Activated T-helper 17 cell treated with anti-CD3 and anti-CD28 coated beads, Interleukin-2, amount 50 U/mL, for 72 hours (primary cell): ENCODE measurements at regions not wholly inside any gene's neighbourhood (a gene's known extent, or its start where the extent isn't known, plus 50 kb on each side); places are given as distances from the start of the nearest gene placed in this dataset.
"Not testable (repeated sequence)": the region's sequence is repeated elsewhere in the genome, so short reads cannot be mapped to it uniquely, and the experiment has no call there.

Source experiments
- ATAC-seq: fragments of 150-1000 bp; cut with Tn5 transposase; replicated peaks from 2 replicates; pipeline ENCODE4 v1.10.0; 2021; ENCODE audit warnings: mild to moderate bottlenecking, moderate library complexity
- H3K27ac Mint-ChIP-seq: one replicate; pipeline ENCODE4 v1.8.0; 2022; ENCODE audit warnings: mixed read lengths
- H3K27me3 Mint-ChIP-seq: one replicate; pipeline ENCODE4 v1.8.0; 2022; ENCODE audit warnings: mixed read lengths
- H3K36me3 Mint-ChIP-seq: one replicate; pipeline ENCODE4 v1.8.0; 2022; ENCODE audit warnings: low read depth, mild to moderate bottlenecking, mixed read lengths
- H3K4me1 Mint-ChIP-seq: one replicate; pipeline ENCODE4 v1.8.0; 2022; ENCODE audit warnings: mixed read lengths
- H3K4me3 Mint-ChIP-seq: one replicate; pipeline ENCODE4 v1.8.0; 2022; ENCODE audit warnings: mild to moderate bottlenecking, mixed read lengths
- H3K9me3 Mint-ChIP-seq: one replicate; pipeline ENCODE4 v1.8.0; 2022; ENCODE audit warnings: mixed read lengths

GRCh38 chr14:76293221-76293620 is 82.7 kb upstream of the ESRRB start:
- no peaks in the 10 kb centered on the region for H3K4me1 Mint-ChIP-seq
- ATAC-seq, result no peak
- peaks cover 13% of the 10 kb centered on the region for H3K27me3 Mint-ChIP-seq
- H3K9me3 Mint-ChIP-seq, result no peaks in the 10 kb centered on the region
- H3K4me3 Mint-ChIP-seq, result no peak overlapping the region
- no peaks in the 10 kb centered on the region for H3K36me3 Mint-ChIP-seq
- no peak overlapping the region for H3K27ac Mint-ChIP-seq

- H3K9me3 Mint-ChIP-seq, result no peaks in the 10 kb centered on the region
- H3K4me3 Mint-ChIP-seq, result no peak overlapping the region
- H3K4me1 Mint-ChIP-seq, result no peaks in the 10 kb centered on the region
- peaks cover 19% of the 10 kb centered on the region for H3K27me3 Mint-ChIP-seq
- no peak overlapping the region for H3K27ac Mint-ChIP-seq
- H3K36me3 Mint-ChIP-seq, result no peaks in the 10 kb centered on the region
- no peak for ATAC-seq
Observed at GRCh38 chr14:76293923-76294322, 82.0 kb upstream of the ESRRB start.

- ATAC-seq, result no peak
- Mint-ChIP-seq H3K4me1 (no peaks in the 10 kb centered on the region), H3K27ac (no peak overlapping the region), H3K27me3 (peaks cover 20% of the 10 kb centered on the region), H3K36me3 (no peaks in the 10 kb centered on the region), H3K9me3 (no peaks in the 10 kb centered on the region), H3K4me3 (no peak overlapping the region)
Observed at GRCh38 chr14:76294876-76295275, 81.1 kb upstream of the ESRRB start.

GRCh38 chr14:76298896-76299295 is 77.0 kb upstream of the ESRRB start:
- H3K36me3 Mint-ChIP-seq, result no peaks in the 10 kb centered on the region
- ATAC-seq, result no peak
- H3K4me3 Mint-ChIP-seq, result no peak overlapping the region
- no peak overlapping the region for H3K27ac Mint-ChIP-seq
- no peaks in the 10 kb centered on the region for H3K4me1 Mint-ChIP-seq
- H3K27me3 Mint-ChIP-seq, result peaks cover 19% of the 10 kb centered on the region
- no peaks in the 10 kb centered on the region for H3K9me3 Mint-ChIP-seq

- H3K4me1 Mint-ChIP-seq, ATAC-seq, H3K9me3 Mint-ChIP-seq, H3K36me3 Mint-ChIP-seq, H3K4me3 Mint-ChIP-seq, H3K27ac Mint-ChIP-seq: not testable (repeated sequence)
- H3K27me3 Mint-ChIP-seq, result peaks cover 18% of the 10 kb centered on the region
Observed at GRCh38 chr14:76303188-76303587, 72.7 kb upstream of the ESRRB start.

- H3K4me1 Mint-ChIP-seq, result no peaks in the 10 kb centered on the region
- ATAC-seq, result no peak
- H3K27ac Mint-ChIP-seq, result no peak overlapping the region
Observed at GRCh38 chr14:76304536-76305267, 71.2 kb upstream of the ESRRB start.

GRCh38 chr14:76305268-76305826 is 70.6 kb upstream of the ESRRB start:
- Mint-ChIP-seq H3K27me3 (peaks cover 24% of the 10 kb centered on the region), H3K36me3 (no peaks in the 10 kb centered on the region), H3K4me1 (no peaks in the 10 kb centered on the region), H3K9me3 (no peaks in the 10 kb centered on the region), H3K27ac (no peak overlapping the region), H3K4me3 (no peak overlapping the region)
- ATAC-seq, result no peak

More at GRCh38 chr14:76304536-76305267, 71.2 kb upstream of the ESRRB start:
- H3K4me3 Mint-ChIP-seq, result no peak overlapping the region
- H3K36me3 Mint-ChIP-seq, result no peaks in the 10 kb centered on the region
- peaks cover 20% of the 10 kb centered on the region for H3K27me3 Mint-ChIP-seq
- no peaks in the 10 kb centered on the region for H3K9me3 Mint-ChIP-seq

GRCh38 chr14:76306131-76306530 is 69.8 kb upstream of the ESRRB start:
- Mint-ChIP-seq H3K4me1 (no peaks in the 10 kb centered on the region), H3K9me3 (no peaks in the 10 kb centered on the region), H3K36me3 (no peaks in the 10 kb centered on the region), H3K27me3 (peaks cover 31% of the 10 kb centered on the region), H3K4me3 (no peak overlapping the region), H3K27ac (no peak overlapping the region)
- no peak for ATAC-seq

GRCh38 chr14:76307786-76308780 is 67.9 kb upstream of the ESRRB start:
- Mint-ChIP-seq H3K9me3 (no peaks in the 10 kb centered on the region), H3K4me1 (no peaks in the 10 kb centered on the region), H3K27ac (no peak overlapping the region), H3K27me3 (peaks cover 28% of the 10 kb centered on the region), H3K4me3 (no peak overlapping the region), H3K36me3 (no peaks in the 10 kb centered on the region)
- ATAC-seq, result no peak

GRCh38 chr14:76309572-76310162 is 66.3 kb upstream of the ESRRB start:
- Mint-ChIP-seq H3K27me3 (peaks cover 30% of the 10 kb centered on the region), H3K4me1 (no peaks in the 10 kb centered on the region), H3K36me3 (no peaks in the 10 kb centered on the region), H3K9me3 (no peaks in the 10 kb centered on the region), H3K4me3 (no peak overlapping the region), H3K27ac (no peak overlapping the region)
- ATAC-seq, result no peak

GRCh38 chr14:76311079-76311758 is 64.7 kb upstream of the ESRRB start:
- H3K4me3 Mint-ChIP-seq, result no peak overlapping the region
- H3K4me1 Mint-ChIP-seq, result no peaks in the 10 kb centered on the region
- H3K9me3 Mint-ChIP-seq, result no peaks in the 10 kb centered on the region
- H3K27me3 Mint-ChIP-seq, result peaks cover 32% of the 10 kb centered on the region
- H3K36me3 Mint-ChIP-seq, result no peaks in the 10 kb centered on the region
- no peak for ATAC-seq
- no peak overlapping the region for H3K27ac Mint-ChIP-seq

- H3K36me3 Mint-ChIP-seq, result no peaks in the 10 kb centered on the region
- peaks cover 36% of the 10 kb centered on the region for H3K27me3 Mint-ChIP-seq
- H3K27ac Mint-ChIP-seq, result no peak overlapping the region
- no peaks in the 10 kb centered on the region for H3K4me1 Mint-ChIP-seq
- no peak overlapping the region for H3K4me3 Mint-ChIP-seq
- no peaks in the 10 kb centered on the region for H3K9me3 Mint-ChIP-seq
- ATAC-seq, result no peak
Observed at GRCh38 chr14:76312821-76313220, 63.1 kb upstream of the ESRRB start.

GRCh38 chr14:76313303-76313702 is 62.6 kb upstream of the ESRRB start:
- no peaks in the 10 kb centered on the region for H3K9me3 Mint-ChIP-seq
- peaks cover 36% of the 10 kb centered on the region for H3K27me3 Mint-ChIP-seq
- no peaks in the 10 kb centered on the region for H3K4me1 Mint-ChIP-seq
- no peak for ATAC-seq
- H3K36me3 Mint-ChIP-seq, result no peaks in the 10 kb centered on the region
- H3K27ac Mint-ChIP-seq, result no peak overlapping the region
- no peak overlapping the region for H3K4me3 Mint-ChIP-seq

- Mint-ChIP-seq H3K36me3 (no peaks in the 10 kb centered on the region), H3K27ac (no peak overlapping the region), H3K9me3 (no peaks in the 10 kb centered on the region), H3K4me3 (no peak overlapping the region), H3K27me3 (peaks cover 33% of the 10 kb centered on the region), H3K4me1 (no peaks in the 10 kb centered on the region)
- no peak for ATAC-seq
Observed at GRCh38 chr14:76313852-76314251, 62.1 kb upstream of the ESRRB start.
